NCI-H69 (cell line): ENCODE measurements at regions not wholly inside any gene's neighbourhood (a gene's known extent, or its start where the extent isn't known, plus 50 kb on each side); places are given as distances from the start of the nearest gene placed in this dataset.
"Not testable (repeated sequence)": the region's sequence is repeated elsewhere in the genome, so short reads cannot be mapped to it uniquely, and the experiment has no call there.

Experiments
- DNase-seq: peaks from one replicate; lab custom pipeline; 2025; lab: John Stamatoyannopoulos, UW

- DNase-seq: no peak
Observed at GRCh38 chr20:12815778-12816408, 192.9 kb upstream of the SPTLC3 start.

- no peak for DNase-seq
Observed at GRCh38 chr20:12821249-12821648, 187.5 kb upstream of the SPTLC3 start.

GRCh38 chr20:12823734-12824133 lies 185.0 kb upstream of the SPTLC3 start:
- DNase-seq: no peak

DNA sequence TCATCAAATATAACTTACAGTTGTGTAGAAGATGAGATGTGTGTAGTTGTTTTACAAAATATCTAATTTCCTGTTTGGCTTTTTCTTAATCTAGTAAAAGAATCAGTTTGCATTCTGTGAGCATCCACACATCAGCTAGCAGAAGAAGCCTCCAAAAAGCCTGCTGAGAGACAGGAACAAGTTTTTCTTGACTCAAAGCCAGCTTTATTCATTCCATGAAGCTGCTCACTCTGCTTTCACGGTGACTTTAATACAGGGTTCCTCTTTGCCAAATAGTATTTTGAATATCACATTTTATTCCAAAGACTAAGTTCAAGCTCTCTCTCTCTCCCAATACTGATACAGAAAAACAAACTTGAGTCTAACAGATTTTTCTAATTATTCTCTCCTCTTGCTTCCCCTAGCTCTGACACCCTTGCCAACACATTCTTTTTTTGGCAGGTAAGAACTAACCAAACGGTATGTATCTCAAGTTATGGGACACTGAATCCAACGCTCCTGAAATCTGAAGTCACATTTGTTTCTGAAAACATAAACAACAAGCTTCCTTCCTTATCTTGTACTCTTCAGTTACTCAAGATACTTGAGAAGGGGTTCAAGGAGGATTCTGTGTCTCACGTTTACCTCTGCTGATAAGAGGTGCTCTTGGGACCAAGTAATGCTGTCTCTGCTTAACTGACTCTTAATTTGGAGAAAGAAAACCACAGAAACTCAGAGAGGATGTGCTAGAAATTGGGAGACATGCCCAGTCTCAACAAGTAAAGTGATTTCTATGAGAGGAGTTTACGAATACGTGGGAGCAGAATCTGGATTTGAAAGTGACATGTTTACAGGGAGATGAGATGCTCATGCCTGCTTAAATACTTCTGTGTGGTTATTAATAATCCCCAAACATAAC lies 184.2 kb upstream of the SPTLC3 start:
- no peak for DNase-seq

GRCh38 chr20:12825226-12825595 lies 183.6 kb upstream of the SPTLC3 start:
- DNase-seq: no peak

GRCh38 chr20:12827816-12828385 lies 180.9 kb upstream of the SPTLC3 start:
- peak; percentile 57 for DNase-seq

GRCh38 chr20:12829170-12829569 lies 179.6 kb upstream of the SPTLC3 start:
- DNase-seq: peak; percentile 12

DNA sequence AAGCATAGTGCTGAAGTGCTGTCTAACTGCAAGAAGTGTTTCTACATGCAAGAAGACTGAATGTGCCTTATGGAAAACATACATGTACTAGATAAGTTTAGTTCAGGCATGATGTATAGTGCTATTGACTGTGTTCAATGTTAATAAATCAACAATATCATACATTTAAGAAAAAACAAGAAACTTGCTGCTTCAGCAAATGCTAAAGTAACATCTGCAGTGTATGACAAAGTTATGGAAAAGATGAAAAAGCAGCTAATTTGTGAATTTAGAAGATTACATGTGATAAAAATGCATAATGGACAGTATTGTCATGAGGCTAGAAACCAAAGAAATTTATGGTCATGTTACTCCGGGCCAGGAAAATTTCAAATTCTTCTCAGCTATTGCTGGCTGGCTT lies 174.9 kb upstream of the SPTLC3 start:
- no peak for DNase-seq

DNA sequence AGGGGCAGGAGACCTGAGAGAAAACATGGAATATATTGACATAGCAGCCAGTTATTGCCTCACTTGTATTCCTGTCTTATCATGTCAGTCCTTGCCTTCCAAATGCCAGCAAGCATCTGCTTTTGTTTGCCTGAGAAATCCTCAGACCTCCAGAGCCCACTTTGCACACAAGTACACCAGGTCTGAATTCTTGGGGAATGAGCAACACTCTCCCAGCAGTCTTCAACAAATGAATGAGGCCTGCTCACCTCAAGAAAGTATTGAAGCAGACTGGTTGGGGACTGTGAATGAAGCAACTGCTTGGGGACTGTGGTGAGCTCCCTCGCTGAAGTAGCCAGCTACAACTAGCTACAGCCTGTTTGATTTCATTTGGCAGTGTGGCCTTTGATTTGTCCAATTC lies 172.8 kb upstream of the SPTLC3 start:
- DNase-seq: no peak

GRCh38 chr20:12837646-12838045 lies 171.1 kb upstream of the SPTLC3 start:
- DNase-seq: no peak

DNA sequence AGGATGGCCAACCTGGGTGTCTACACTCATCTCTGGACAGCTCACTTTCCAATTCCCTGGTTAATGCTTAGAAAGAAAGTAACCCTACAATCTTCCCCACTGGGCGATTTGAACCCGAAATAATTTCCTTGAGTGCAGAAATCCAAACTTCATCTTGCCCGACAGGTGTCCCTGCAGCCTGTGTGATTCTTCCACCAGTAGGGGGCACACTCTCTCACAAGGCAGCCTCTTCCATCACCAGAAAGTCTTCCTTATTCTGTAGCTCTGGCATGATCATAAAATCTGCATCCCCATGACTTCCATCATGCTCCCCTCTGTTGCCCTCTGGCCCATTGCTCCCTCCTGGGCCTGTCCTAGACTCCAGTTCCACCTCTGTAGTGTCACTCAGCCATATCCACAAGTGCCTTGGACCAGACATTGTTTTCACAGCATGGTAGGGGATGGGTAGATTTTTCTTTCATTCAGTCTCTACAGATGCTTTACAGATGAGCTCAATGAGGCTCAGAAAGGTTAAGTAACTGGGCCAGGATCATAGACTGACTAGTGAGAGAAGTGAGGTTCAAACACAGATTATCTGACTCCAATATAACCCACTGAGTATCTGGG lies 170.4 kb upstream of the SPTLC3 start:
- peak; percentile 35 for DNase-seq

DNA sequence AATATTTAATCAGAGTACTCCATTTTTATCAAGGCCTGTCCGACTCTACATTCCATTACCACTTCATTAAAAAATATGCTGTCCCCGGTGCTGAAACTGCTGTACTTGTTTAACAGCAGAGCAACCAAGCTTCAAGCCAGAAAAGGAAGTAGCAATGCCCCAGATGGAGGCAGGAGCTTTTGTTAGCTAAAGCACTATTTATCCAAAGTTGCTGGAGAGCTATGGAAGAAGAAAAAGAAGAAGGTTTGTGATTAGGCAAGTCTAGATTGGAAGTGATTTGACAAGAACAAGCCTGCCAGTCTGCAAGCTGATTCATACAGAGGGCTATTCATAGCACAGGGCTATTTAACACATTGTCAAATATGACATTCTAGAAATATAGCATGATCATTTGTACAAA lies 160.9 kb upstream of the SPTLC3 start:
- no peak for DNase-seq

DNA sequence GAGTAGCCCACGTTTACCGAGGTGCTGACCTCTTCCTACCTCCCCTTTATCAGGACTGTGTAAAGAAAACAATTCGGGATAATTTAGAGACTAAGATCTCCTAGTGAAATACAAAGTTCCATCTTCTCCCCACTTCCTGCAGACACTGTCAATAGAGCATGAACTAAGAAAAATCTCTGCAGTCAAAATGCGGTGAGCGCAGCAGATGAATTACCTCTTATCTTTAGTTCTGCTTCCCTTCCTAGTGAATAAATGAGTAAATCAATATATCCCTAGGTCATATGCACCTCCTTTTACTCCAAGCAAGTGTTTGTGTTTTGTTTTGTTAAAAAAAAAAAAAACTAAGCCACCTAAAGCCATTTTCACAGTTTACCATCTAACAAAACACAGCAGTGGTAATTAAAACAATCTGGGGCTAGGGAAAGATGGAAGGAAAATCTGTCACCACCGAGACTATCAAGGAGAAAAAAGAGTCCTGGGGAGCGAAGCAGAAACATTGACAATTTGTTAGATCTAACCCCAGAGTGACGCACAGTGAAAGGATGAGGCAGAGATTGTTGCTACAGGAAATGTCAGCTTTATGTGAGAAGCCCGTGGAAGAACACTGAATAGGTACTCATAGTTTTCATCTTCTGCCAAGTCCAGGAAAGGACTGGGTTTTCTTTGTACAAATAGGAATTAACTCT lies 159.4 kb upstream of the SPTLC3 start:
- no peak for DNase-seq

- not testable (repeated sequence) for DNase-seq
Observed at GRCh38 chr20:12857643-12858042, 151.1 kb upstream of the SPTLC3 start.

- no peak for DNase-seq
Observed at GRCh38 chr20:12860619-12861247, 148.0 kb upstream of the SPTLC3 start.

GRCh38 chr20:12869669-12870068 lies 139.1 kb upstream of the SPTLC3 start:
- DNase-seq: no peak

GRCh38 chr20:12870588-12870987 lies 138.2 kb upstream of the SPTLC3 start:
- no peak for DNase-seq

DNA sequence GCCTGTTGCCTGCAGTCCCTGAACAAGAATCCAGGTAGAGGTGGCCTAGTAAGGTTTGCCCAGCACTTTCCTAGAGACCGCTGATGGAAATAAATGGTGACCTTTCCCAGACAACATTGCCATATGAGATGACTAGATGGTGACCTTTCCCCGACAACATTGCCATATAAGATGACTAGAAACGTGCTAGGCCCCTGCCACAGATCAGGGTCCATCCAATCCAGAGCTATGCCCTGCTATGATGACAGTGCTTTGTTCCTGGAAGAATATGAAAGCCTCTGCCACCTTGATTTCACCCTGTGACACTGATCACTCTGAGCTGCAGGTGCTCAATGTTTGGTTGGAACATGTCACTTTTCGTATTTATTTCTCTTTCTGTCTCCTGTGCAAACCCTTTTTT lies 133.8 kb upstream of the SPTLC3 start:
- no peak for DNase-seq

GRCh38 chr20:12875510-12875909 lies 133.3 kb upstream of the SPTLC3 start:
- DNase-seq: peak; percentile 6

GRCh38 chr20:12882832-12883506 lies 125.8 kb upstream of the SPTLC3 start:
- DNase-seq: no peak

DNA sequence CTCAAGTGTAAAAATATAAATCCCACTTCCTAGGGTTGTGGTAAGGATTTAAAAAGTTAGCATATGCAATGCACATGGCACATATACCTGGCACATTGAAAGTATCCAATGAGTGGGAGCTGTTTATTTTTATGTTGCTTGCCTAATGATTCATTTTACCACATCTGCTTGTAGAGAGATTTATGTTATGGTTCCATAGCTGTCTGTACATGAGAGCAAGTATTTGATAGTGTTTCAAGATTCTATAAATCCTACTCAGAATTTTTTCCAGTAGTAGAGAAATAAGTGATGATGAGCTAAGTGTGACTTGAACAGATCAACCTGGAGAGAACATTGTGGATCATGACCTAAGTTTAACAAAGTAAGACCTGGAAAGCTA lies 125.3 kb upstream of the SPTLC3 start:
- DNase-seq: no peak
